CD4-positive, CD25-positive, alpha-beta regulatory T cell (primary cell): ENCODE measurements at regions not wholly inside any gene's neighbourhood (a gene's known extent, or its start where the extent isn't known, plus 50 kb on each side); places are given as distances from the start of the nearest gene placed in this dataset.

Source experiments
- ATAC-seq, 2 donors: fragments of 150-1000 bp; cut with Tn5 transposase; one replicate each; pipeline ENCODE4 v1.10.0; 2021; ENCODE audit warnings: low read depth in 2 of 2, moderate number of reproducible peaks in 2 of 2, moderate library complexity in 1 of 2
- DNase-seq, 3 donors: peaks; one replicate each; pipeline versions ENCODE4 v3.0.0 to v3.0.0-alpha.2; 2012 to 2022; ENCODE audit warnings: mixed read lengths in 1 of 3
- H3K27ac ChIP-seq: one replicate; pipeline ENCODE4 v1.7.0; 2013; ENCODE audit warnings: mild to moderate bottlenecking, low read length; ENCODE audit not compliant: insufficient read depth, poor library complexity, severe bottlenecking
- H3K27me3 ChIP-seq: one replicate; pipeline ENCODE4 v1.7.0; 2013; ENCODE audit warnings: low read length; ENCODE audit not compliant: control insufficient read depth, insufficient read depth
- H3K36me3 ChIP-seq: one replicate; pipeline ENCODE4 v1.7.0; 2013; ENCODE audit warnings: mild to moderate bottlenecking, low read length, moderate library complexity; ENCODE audit not compliant: control insufficient read depth, insufficient read depth
- H3K4me1 ChIP-seq: 2 replicates; pipeline ENCODE4 v1.7.0; 2013; ENCODE audit warnings: mild to moderate bottlenecking, low read length; ENCODE audit not compliant: insufficient read depth, control insufficient read depth, poor library complexity, severe bottlenecking
- H3K4me3 ChIP-seq: one replicate; pipeline ENCODE4 v1.7.0; 2013; ENCODE audit warnings: low read depth, mild to moderate bottlenecking, low read length, moderate library complexity
- H3K9me3 ChIP-seq, 2 experiments: 1 replicate in 1 of 2; 2 replicates in 1 of 2; pipeline ENCODE4 v1.7.0; 2013; ENCODE audit warnings: low read length in 2 of 2, mild to moderate bottlenecking in 1 of 2, moderate library complexity in 1 of 2; ENCODE audit not compliant: control insufficient read depth in 2 of 2
- H3K27ac Mint-ChIP-seq, 3 donors: one replicate each; pipeline ENCODE4 v1.8.0; 2020 to 2022; ENCODE audit warnings: mild to moderate bottlenecking in 3 of 3, mixed read lengths in 3 of 3, moderate library complexity in 2 of 3
- H3K27me3 Mint-ChIP-seq: one replicate; pipeline ENCODE4 v1.8.0; 2022; ENCODE audit warnings: mild to moderate bottlenecking, mixed read lengths
- H3K36me3 Mint-ChIP-seq: one replicate; pipeline ENCODE4 v1.8.0; 2020; ENCODE audit warnings: mixed read lengths
- H3K4me1 Mint-ChIP-seq, 4 donors: one replicate each; pipeline ENCODE4 v1.8.0; 2020 to 2022; ENCODE audit warnings: mixed read lengths in 4 of 4, mild to moderate bottlenecking in 1 of 4
- H3K4me3 Mint-ChIP-seq, 4 donors: one replicate each; pipeline ENCODE4 v1.8.0; 2020 to 2022; ENCODE audit warnings: mild to moderate bottlenecking in 4 of 4, mixed read lengths in 4 of 4, moderate library complexity in 3 of 4
- H3K9me3 Mint-ChIP-seq, 7 donors: one replicate each; pipeline ENCODE4 v1.8.0; 2020 to 2022; ENCODE audit warnings: mixed read lengths in 7 of 7, mild to moderate bottlenecking in 3 of 7, moderate library complexity in 2 of 7

DNA sequence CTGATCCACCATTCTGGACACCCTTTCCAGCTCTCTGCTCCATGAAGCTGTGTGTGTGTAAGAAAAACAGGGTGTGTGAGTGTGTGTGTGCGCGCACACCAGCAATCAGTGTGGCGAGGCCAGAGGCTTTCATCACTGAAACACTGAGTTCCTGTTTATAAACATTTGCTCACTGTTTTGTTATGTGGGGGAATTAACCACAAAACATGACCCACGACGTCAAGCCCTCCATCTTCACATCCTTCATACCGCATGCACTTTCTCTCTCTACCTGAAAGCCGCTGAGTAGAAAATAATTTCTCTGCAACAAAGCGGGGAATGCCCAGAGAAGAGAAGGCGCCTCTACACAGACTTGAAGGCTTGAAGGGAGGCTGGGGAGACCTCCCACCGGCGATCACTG, 148.9 kb upstream of the IRF2BP2 start:
- H3K4me1 Mint-ChIP-seq: peaks cover 0 to 49% (median 22%) of the 10 kb centered on the region in 4 donors
- H3K4me1 ChIP-seq: peaks cover 23% of the 10 kb centered on the region
- H3K27ac Mint-ChIP-seq: peak overlapping the region; percentile 88 to 99 (median 92)
- no peaks in the 10 kb centered on the region for H3K36me3 ChIP-seq
- peak; percentile 82 to 90 for ATAC-seq
- peak overlapping the region; percentile 15 to 67 (median 58) for H3K4me3 Mint-ChIP-seq
- no peaks in the 10 kb centered on the region for H3K9me3 ChIP-seq
- H3K4me3 ChIP-seq: no peak overlapping the region
- H3K27ac ChIP-seq: peak overlapping the region; percentile 44
- peaks cover 0 to 2% (median 0%) of the 10 kb centered on the region in 7 donors for H3K9me3 Mint-ChIP-seq
- peaks cover 9% of the 10 kb centered on the region for H3K27me3 Mint-ChIP-seq
- H3K36me3 Mint-ChIP-seq: peaks cover 4% of the 10 kb centered on the region
- no peaks in the 10 kb centered on the region for H3K27me3 ChIP-seq
- peak; percentile 32 to 81 (median 73) for DNase-seq

DNA sequence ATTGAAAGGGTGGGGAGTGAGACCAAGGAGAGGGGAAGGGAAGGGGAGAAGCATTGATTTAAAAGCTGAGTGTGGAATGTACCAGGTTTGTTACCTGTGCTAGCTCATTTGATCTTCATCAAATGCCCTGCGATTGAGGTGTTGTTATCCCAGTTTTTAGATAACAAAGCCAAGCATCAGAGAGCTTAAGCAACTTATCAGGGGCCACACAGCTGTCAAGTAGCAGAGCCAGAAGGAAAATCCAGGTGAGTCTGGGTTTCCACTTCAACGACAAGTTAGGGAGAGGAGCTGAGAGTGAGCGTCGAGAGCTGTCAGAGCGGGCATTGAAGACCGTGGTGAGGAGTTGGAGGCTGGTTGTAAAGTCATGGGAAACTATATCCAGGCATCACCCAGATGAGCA, 146.9 kb upstream of the IRF2BP2 start:
- Histone ChIP-seq H3K4me3 (no peak overlapping the region), H3K4me1 (peaks cover 23% of the 10 kb centered on the region), H3K27ac (no peak overlapping the region), H3K9me3 (no peaks in the 10 kb centered on the region), H3K36me3 (no peaks in the 10 kb centered on the region), H3K27me3 (no peaks in the 10 kb centered on the region)
- Mint-ChIP-seq H3K9me3 (peaks cover 0 to 2% (median 0%) of the 10 kb centered on the region in 7 donors), H3K27me3 (peaks cover 9% of the 10 kb centered on the region), H3K27ac (peak overlapping the region; percentile 61 to 73 (median 68)), H3K36me3 (peaks cover 4% of the 10 kb centered on the region), H3K4me3 (peak overlapping the region in 1 of 4 donors; percentile 31), H3K4me1 (peaks cover 0 to 49% (median 22%) of the 10 kb centered on the region in 4 donors)
- DNase-seq: no peak
- no peak for ATAC-seq

DNA sequence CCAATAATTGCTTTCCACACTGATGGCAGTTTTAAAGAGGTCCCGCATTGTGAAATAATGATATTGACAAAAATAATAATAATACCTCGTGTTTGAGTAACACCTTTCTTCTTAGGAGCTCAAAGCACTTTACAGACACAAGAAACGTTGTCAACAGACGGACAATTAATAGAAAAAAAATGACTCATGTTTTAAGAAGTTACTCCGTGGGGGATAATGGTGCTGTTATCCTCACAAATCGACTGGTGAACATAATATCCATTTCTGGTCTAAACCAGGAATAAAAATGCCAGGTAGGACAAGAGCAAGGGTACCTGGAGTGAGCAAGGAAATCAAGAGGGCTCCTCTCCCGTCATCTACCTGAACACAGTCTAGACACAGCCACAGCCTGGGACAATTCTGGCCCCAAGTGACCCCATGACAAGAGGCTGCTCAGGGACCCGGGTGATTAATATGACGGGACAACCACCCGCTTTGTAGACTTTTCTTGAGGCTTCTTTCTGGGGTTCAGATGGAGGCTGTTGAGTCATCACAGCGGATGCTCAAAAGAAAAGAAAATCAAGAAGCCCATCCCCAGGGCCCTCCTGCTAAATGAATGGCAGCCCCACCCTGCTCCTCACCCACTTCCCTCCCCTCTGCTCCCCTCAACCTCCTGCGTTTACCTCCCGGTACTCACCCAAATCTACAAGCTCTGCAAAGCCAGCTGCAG, 146.2 kb upstream of the IRF2BP2 start:
- Histone ChIP-seq H3K4me3 (no peak overlapping the region), H3K4me1 (peaks cover 23% of the 10 kb centered on the region), H3K36me3 (no peaks in the 10 kb centered on the region), H3K27ac (no peak overlapping the region), H3K27me3 (no peaks in the 10 kb centered on the region), H3K9me3 (no peaks in the 10 kb centered on the region)
- H3K9me3 Mint-ChIP-seq: peaks cover 0 to 2% (median 0%) of the 10 kb centered on the region in 7 donors
- ATAC-seq: no peak
- H3K27me3 Mint-ChIP-seq: peaks cover 9% of the 10 kb centered on the region
- H3K27ac Mint-ChIP-seq: peak overlapping the region; percentile 29 to 73 (median 36)
- H3K36me3 Mint-ChIP-seq: peaks cover 4% of the 10 kb centered on the region
- peaks cover 0 to 44% (median 19%) of the 10 kb centered on the region in 4 donors for H3K4me1 Mint-ChIP-seq
- peak overlapping the region in 1 of 4 donors; percentile 31 for H3K4me3 Mint-ChIP-seq
- peak in 1 of 3 donors; percentile 41 for DNase-seq

DNA sequence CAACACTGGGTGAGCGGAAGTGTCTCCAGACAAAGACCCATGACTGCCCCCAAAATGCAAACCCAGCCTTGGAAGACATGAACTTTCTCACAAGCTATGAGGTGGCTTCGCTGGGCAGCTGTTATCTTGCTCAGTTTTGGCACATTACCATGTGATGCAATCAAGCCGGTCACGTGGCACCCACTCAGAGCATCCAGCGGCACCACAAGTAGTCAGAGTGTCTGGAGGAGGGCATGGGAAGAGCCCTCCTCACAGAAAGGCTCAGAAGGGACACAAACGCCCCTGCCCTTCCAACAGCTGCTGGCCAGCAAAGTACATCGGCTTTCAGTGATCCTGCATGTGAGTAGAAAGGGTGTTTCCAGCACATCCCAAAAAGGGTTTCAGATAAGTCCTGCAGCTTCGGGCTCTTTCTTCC, 145.5 kb upstream of the IRF2BP2 start:
- DNase-seq: no peak
- Mint-ChIP-seq H3K9me3 (peaks cover 0 to 2% (median 0%) of the 10 kb centered on the region in 7 donors), H3K27ac (peak overlapping the region in 2 of 3 donors; percentile 29 to 36), H3K36me3 (peaks cover 4% of the 10 kb centered on the region), H3K4me1 (peaks cover 0 to 38% (median 18%) of the 10 kb centered on the region in 4 donors), H3K27me3 (peaks cover 9% of the 10 kb centered on the region), H3K4me3 (no peak overlapping the region)
- no peak overlapping the region for H3K27ac ChIP-seq
- ATAC-seq: no peak
- H3K4me3 ChIP-seq: no peak overlapping the region
- H3K27me3 ChIP-seq: no peaks in the 10 kb centered on the region
- no peaks in the 10 kb centered on the region for H3K9me3 ChIP-seq
- no peaks in the 10 kb centered on the region for H3K36me3 ChIP-seq
- H3K4me1 ChIP-seq: peaks cover 21% of the 10 kb centered on the region

DNA sequence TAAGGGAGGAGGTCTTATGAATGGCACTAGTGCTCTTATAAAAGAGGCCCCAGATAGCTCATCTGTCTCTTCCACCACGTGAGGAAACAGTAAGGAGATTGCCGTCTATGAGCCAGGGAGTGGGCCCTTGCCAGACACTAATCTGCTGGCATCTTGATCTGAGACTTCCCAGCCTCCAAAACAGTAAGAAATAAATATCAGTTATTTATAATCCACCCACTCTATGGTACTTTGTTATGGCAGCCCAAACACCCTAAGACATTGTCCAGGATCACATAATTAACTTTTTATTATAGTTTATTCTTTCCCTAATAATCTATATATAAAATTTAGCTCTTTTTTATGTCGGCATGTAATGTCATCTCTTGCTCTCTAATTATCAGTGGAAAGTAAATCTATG, 144.0 kb upstream of the IRF2BP2 start:
- ATAC-seq: no peak
- no peak overlapping the region for H3K4me3 Mint-ChIP-seq
- peaks cover 0 to 1% (median 0%) of the 10 kb centered on the region in 7 donors for H3K9me3 Mint-ChIP-seq
- no peaks in the 10 kb centered on the region for H3K9me3 ChIP-seq
- peaks cover 14% of the 10 kb centered on the region for H3K27me3 Mint-ChIP-seq
- H3K27ac Mint-ChIP-seq: peak overlapping the region in 1 of 3 donors; percentile 20
- H3K4me1 ChIP-seq: peaks cover 9% of the 10 kb centered on the region
- no peaks in the 10 kb centered on the region for H3K27me3 ChIP-seq
- H3K4me1 Mint-ChIP-seq: peaks cover 0 to 23% (median 9%) of the 10 kb centered on the region in 4 donors
- no peak overlapping the region for H3K4me3 ChIP-seq
- H3K36me3 Mint-ChIP-seq: peaks cover under 1% of the 10 kb centered on the region
- H3K36me3 ChIP-seq: no peaks in the 10 kb centered on the region
- no peak for DNase-seq
- H3K27ac ChIP-seq: no peak overlapping the region

DNA sequence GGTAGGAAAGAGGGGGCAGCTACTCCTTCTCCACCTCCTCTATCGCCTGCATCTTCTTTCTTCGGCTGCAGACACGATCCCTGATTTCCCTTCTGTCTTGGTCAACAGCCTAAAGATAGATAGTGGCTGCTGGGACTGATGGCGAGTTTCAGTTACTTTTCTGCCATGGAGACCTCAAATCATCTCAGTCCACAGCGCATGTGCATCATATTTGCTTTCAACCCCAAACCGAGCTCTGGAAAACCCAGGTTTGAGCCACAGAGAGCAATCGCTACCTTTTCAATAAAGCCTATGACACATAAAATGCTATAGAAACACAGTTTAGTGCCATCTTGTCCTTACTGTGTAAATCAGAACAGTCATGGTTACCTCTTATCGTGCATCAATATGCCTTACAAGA, 142.9 kb upstream of the IRF2BP2 start:
- Histone ChIP-seq H3K36me3 (no peaks in the 10 kb centered on the region), H3K27ac (no peak overlapping the region), H3K27me3 (no peaks in the 10 kb centered on the region), H3K9me3 (no peaks in the 10 kb centered on the region), H3K4me1 (no peaks in the 10 kb centered on the region), H3K4me3 (no peak overlapping the region)
- Mint-ChIP-seq H3K27ac (peak overlapping the region in 1 of 3 donors; percentile 22), H3K4me3 (no peak overlapping the region), H3K36me3 (no peaks in the 10 kb centered on the region), H3K27me3 (peaks cover 19% of the 10 kb centered on the region), H3K9me3 (peaks cover 0 to 1% (median 0%) of the 10 kb centered on the region in 7 donors), H3K4me1 (peaks cover 0 to 12% (median 5%) of the 10 kb centered on the region in 4 donors)
- ATAC-seq (no peak), DNase-seq (no peak)

DNA sequence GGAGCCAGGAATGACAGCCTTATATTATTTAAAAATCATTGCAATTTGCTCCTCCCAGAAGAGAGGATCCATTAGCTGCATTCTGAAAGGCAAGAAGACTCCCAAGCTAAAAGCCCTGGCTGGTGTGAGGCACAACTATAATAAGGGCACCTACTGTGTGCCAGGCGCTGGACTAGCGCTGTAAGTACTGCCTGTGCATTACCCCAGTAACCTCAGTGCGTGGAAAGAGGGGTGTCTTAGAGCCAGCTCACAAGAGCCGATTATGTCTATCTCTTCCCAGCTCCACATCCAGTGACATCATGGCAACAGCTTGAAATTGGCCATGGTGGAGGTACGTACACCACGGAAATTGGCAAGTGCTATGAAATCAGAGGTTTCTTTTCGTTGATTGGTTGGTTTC, 141.7 kb upstream of the IRF2BP2 start:
- no peaks in the 10 kb centered on the region for H3K36me3 Mint-ChIP-seq
- peaks cover 19% of the 10 kb centered on the region for H3K27me3 Mint-ChIP-seq
- no peaks in the 10 kb centered on the region for H3K27me3 ChIP-seq
- no peaks in the 10 kb centered on the region for H3K9me3 ChIP-seq
- no peak for DNase-seq
- H3K27ac ChIP-seq: no peak overlapping the region
- no peak overlapping the region for H3K4me3 Mint-ChIP-seq
- peak overlapping the region in 1 of 3 donors; percentile 52 for H3K27ac Mint-ChIP-seq
- peaks cover 0 to 1% (median 0%) of the 10 kb centered on the region in 7 donors for H3K9me3 Mint-ChIP-seq
- ATAC-seq: no peak
- peaks cover 0 to 6% (median 3%) of the 10 kb centered on the region in 4 donors for H3K4me1 Mint-ChIP-seq
- H3K4me3 ChIP-seq: no peak overlapping the region
- H3K36me3 ChIP-seq: no peaks in the 10 kb centered on the region
- H3K4me1 ChIP-seq: no peaks in the 10 kb centered on the region
